Renal pelvis (tissue), 1 donor: ENCODE measurements at regions not wholly inside any gene's neighbourhood (a gene's known extent, or its start where the extent isn't known, plus 50 kb on each side); places are given as distances from the start of the nearest gene placed in this dataset.
"Not testable (repeated sequence)": the region's sequence is repeated elsewhere in the genome, so short reads cannot be mapped to it uniquely, and the experiment has no call there.

Experiments used
- DNase-seq: peaks from one replicate; pipeline ENCODE4 v3.0.0-alpha.2; 2013

- no peak for DNase-seq
Observed at GRCh38 chrX:125505207-125505606, 185.5 kb downstream of the TEX13C start.

GRCh38 chrX:125507119-125507518, 187.4 kb downstream of the TEX13C start:
- DNase-seq, result no peak

GRCh38 chrX:125520029-125520428, 200.4 kb downstream of the TEX13C start:
- DNase-seq, result no peak

GRCh38 chrX:125522752-125523151, 203.1 kb downstream of the TEX13C start:
- DNase-seq, result no peak

- DNase-seq, result no peak
Observed at GRCh38 chrX:125532411-125533089, 212.9 kb downstream of the TEX13C start.

- DNase-seq, result no peak
Observed at GRCh38 chrX:125533352-125533751, 213.7 kb downstream of the TEX13C start.

- no peak for DNase-seq
Observed at GRCh38 chrX:125544031-125544660, 224.5 kb downstream of the TEX13C start.

GRCh38 chrX:125544856-125545255, 225.2 kb downstream of the TEX13C start:
- no peak for DNase-seq

GRCh38 chrX:125577479-125577878, 257.8 kb downstream of the TEX13C start:
- no peak for DNase-seq

GRCh38 chrX:125604448-125604847, 284.8 kb downstream of the TEX13C start:
- no peak for DNase-seq

GRCh38 chrX:125605145-125605544, 285.5 kb downstream of the TEX13C start:
- DNase-seq, result no peak

GRCh38 chrX:125614591-125615343, 295.1 kb downstream of the TEX13C start:
- DNase-seq, result not testable (repeated sequence)

GRCh38 chrX:125620715-125621587, 301.3 kb downstream of the TEX13C start:
- DNase-seq, result no peak

GRCh38 chrX:125621588-125621927, 301.9 kb downstream of the TEX13C start:
- no peak for DNase-seq

- DNase-seq, result no peak
Observed at GRCh38 chrX:125622899-125623298, 303.2 kb downstream of the TEX13C start.

- DNase-seq, result no peak
Observed at GRCh38 chrX:125627676-125628075, 308.0 kb downstream of the TEX13C start.

- DNase-seq, result no peak
Observed at GRCh38 chrX:125628435-125628834, 308.8 kb downstream of the TEX13C start.

- no peak for DNase-seq
Observed at GRCh38 chrX:125641405-125641804, 321.7 kb downstream of the TEX13C start.

- DNase-seq, result no peak
Observed at GRCh38 chrX:125646195-125646594, 326.5 kb downstream of the TEX13C start.

GRCh38 chrX:125651426-125651825, 331.8 kb downstream of the TEX13C start:
- DNase-seq, result no peak

- DNase-seq, result no peak
Observed at GRCh38 chrX:125654501-125654900, 334.8 kb downstream of the TEX13C start.

- no peak for DNase-seq
Observed at GRCh38 chrX:125673758-125674157, 354.1 kb downstream of the TEX13C start.
